Suprapubic skin (tissue), 4 donors: ENCODE measurements at regions not wholly inside any gene's neighbourhood (a gene's known extent, or its start where the extent isn't known, plus 50 kb on each side); places are given as distances from the start of the nearest gene placed in this dataset.

Source experiments
- EP300 ChIP-seq: sonication (generic); formaldehyde crosslinking; IDR thresholded peaks from one replicate; pipeline ENCODE4 v1.6.1; 2017; ENCODE audit warnings: antibody characterized with exemption
- POLR2A ChIP-seq, 2 donors: fragments of 450-650 bp; IDR thresholded peaks; one replicate each; pipeline ENCODE4 v1.6.1; 2017; ENCODE audit warnings: antibody characterized with exemption in 2 of 2, mild to moderate bottlenecking in 2 of 2, moderate library complexity in 2 of 2
- POLR2AphosphoS5 ChIP-seq, 3 donors: sonication (generic); formaldehyde crosslinking; IDR thresholded peaks; one replicate each; pipeline ENCODE4 v1.6.1; 2017; ENCODE audit warnings: antibody characterized with exemption in 3 of 3
- TF ChIP-seq, protein P1 (sequence below), 2 donors: fragments of 200-600 bp in 1 of 2; fragments of 450-650 bp in 1 of 2; sonication (generic) in 1 of 2; IDR thresholded peaks; one replicate each; pipeline ENCODE4 v1.5.1; 2016 to 2019; ENCODE audit warnings: antibody characterized with exemption in 2 of 2, mild to moderate bottlenecking in 1 of 2, moderate library complexity in 1 of 2

DNA sequence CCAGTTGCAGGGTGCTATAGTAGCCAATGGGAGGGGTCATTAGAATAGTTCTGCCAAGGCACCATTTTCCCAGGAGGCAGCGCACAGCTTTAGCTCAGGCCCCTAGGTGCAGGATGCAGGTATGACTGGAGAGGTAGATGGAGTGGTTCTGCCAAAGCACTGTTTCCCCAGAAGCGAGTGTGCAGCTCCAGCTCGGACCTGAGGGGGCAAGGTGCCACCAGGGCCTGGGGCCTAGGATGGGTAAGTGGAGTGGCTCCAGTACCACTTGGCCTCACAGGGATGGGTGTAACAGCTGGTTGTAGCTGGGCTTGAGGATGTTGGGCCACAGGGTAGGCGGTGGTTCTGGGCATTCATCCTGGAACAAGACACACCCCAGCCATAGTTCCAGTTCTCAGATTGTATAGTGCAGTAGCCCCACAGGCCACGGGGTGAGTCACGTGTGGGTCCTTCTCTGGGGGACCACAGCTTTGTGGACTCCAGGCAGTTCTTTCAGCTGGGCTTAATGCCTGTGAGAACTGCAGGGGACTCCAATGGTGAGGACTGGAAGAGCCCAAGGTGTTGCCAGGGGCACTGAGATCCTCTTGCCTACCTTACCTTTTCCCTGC, 185.5 kb upstream of the ANKH start:
- TF ChIP-seq EP300 = no peak
- TF ChIP-seq, protein P1, sequence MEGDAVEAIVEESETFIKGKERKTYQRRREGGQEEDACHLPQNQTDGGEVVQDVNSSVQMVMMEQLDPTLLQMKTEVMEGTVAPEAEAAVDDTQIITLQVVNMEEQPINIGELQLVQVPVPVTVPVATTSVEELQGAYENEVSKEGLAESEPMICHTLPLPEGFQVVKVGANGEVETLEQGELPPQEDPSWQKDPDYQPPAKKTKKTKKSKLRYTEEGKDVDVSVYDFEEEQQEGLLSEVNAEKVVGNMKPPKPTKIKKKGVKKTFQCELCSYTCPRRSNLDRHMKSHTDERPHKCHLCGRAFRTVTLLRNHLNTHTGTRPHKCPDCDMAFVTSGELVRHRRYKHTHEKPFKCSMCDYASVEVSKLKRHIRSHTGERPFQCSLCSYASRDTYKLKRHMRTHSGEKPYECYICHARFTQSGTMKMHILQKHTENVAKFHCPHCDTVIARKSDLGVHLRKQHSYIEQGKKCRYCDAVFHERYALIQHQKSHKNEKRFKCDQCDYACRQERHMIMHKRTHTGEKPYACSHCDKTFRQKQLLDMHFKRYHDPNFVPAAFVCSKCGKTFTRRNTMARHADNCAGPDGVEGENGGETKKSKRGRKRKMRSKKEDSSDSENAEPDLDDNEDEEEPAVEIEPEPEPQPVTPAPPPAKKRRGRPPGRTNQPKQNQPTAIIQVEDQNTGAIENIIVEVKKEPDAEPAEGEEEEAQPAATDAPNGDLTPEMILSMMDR (IDR thresholded peaks at IDR 0.05) = no peak
- no peak for TF ChIP-seq POLR2A (IDR thresholded peaks at IDR 0.05)
- TF ChIP-seq POLR2AphosphoS5 (IDR thresholded peaks at IDR 0.05) = no peak
